ENCODE measurements at regions not wholly inside any gene's neighbourhood (a gene's known extent, or its start where the extent isn't known, plus 50 kb on each side); places are given as distances from the start of the nearest gene placed in this dataset.

DNA sequence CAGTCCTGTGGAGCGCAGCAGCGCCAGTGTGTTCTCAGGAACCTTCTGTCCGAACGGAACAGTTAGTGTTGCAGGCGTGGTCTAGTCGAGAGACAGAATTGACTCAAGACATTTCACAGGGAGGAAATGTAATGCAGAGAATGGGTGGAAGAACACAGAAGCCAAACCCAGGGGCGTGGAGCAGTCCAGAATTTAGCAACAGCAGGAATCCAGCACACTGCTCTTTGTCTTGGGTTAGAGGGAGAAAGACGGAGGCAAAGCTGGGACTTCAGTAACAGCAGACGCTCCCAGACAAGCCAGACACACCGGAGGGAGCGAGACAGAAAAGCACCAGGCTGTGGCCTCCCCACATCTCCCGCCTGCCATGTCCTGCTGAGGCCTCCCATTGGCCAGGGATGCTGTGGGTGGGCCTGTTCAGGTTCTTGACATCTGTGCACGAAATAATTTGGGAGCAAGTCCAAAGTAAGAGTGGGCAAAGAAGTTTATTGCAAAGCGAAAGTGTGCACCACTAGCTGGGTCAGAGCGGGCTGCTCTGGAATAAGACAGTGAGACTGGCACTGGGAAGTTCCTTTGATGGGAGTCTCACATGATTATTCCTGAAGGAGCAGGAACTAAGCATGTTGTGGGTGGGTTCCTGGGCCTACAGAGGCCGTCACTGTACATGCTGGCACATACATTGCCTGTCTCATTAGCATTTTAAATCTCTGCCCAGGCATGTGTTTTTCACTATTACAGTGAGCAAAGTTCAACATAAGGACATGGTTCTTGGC, 339.3 kb upstream of the SFSWAP start:
- H3K36me3 ChIP-seq (ENCODE audit: control insufficient read depth in 4 of 4, insufficient read depth in 4 of 4, low read length in 4 of 4): no peaks in the 10 kb centered on the region
- ATAC-seq (ENCODE audit: insufficient read depth, low FRiP score) (no peak), DNase-seq (peak in 2 of 3 donors; percentile 6 to 28)
- H3K9ac ChIP-seq (ENCODE audit: insufficient read depth in 1 of 2, low read length in 2 of 2): peak overlapping the region in 1 of 2 donors; percentile 11
- no peak overlapping the region for H3K27ac ChIP-seq (ENCODE audit: low read depth in 1 of 2, low read length in 1 of 2)
- no peaks in the 10 kb centered on the region for H3K9me3 ChIP-seq (ENCODE audit: control insufficient read depth in 4 of 4, insufficient read depth in 3 of 4, low read length in 3 of 4)
- H3K27me3 ChIP-seq (ENCODE audit: control insufficient read depth in 3 of 3, insufficient read depth in 3 of 3, low read length in 2 of 3): no peaks in the 10 kb centered on the region
- no peak overlapping the region for H3K4me3 ChIP-seq
- H3K4me1 ChIP-seq (ENCODE audit: control insufficient read depth in 5 of 5, insufficient read depth in 5 of 5, low read length in 5 of 5): peaks cover 0 to 8% (median 0%) of the 10 kb centered on the region in 5 donors
- TF ChIP-seq, protein P1, sequence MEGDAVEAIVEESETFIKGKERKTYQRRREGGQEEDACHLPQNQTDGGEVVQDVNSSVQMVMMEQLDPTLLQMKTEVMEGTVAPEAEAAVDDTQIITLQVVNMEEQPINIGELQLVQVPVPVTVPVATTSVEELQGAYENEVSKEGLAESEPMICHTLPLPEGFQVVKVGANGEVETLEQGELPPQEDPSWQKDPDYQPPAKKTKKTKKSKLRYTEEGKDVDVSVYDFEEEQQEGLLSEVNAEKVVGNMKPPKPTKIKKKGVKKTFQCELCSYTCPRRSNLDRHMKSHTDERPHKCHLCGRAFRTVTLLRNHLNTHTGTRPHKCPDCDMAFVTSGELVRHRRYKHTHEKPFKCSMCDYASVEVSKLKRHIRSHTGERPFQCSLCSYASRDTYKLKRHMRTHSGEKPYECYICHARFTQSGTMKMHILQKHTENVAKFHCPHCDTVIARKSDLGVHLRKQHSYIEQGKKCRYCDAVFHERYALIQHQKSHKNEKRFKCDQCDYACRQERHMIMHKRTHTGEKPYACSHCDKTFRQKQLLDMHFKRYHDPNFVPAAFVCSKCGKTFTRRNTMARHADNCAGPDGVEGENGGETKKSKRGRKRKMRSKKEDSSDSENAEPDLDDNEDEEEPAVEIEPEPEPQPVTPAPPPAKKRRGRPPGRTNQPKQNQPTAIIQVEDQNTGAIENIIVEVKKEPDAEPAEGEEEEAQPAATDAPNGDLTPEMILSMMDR (IDR thresholded peaks at IDR 0.05; ENCODE audit: control extremely low read depth, extremely low read depth): no peak
- 78 to 89% methylated on average over 16 of the region's 16 CpGs for WGBS, 2 donors

DNA sequence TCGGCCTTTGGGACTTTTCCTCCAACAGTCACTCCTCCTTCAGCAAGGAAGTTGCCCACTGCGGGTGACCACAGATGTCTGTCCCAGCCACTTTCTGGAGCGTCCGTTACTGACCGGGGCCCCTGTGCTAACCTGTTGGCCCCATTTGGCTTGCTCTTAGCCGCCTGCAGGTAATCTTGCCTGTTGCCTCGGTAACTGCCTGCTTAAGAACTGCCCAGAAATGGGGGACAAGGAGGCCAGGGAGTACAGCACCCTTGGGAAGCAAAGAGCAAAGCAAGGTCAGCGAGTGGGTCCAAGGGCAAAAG, 338.8 kb upstream of the SFSWAP start:
- Histone ChIP-seq H3K9ac (ENCODE audit: insufficient read depth in 1 of 2, low read length in 2 of 2) (no peak overlapping the region), H3K4me1 (ENCODE audit: control insufficient read depth in 5 of 5, insufficient read depth in 5 of 5, low read length in 5 of 5) (peaks cover 0 to 8% (median 0%) of the 10 kb centered on the region in 5 donors), H3K4me3 (no peak overlapping the region), H3K9me3 (ENCODE audit: control insufficient read depth in 4 of 4, insufficient read depth in 3 of 4, low read length in 3 of 4) (no peaks in the 10 kb centered on the region), H3K36me3 (ENCODE audit: control insufficient read depth in 4 of 4, insufficient read depth in 4 of 4, low read length in 4 of 4) (no peaks in the 10 kb centered on the region), H3K27ac (ENCODE audit: low read depth in 1 of 2, low read length in 1 of 2) (no peak overlapping the region), H3K27me3 (ENCODE audit: control insufficient read depth in 3 of 3, insufficient read depth in 3 of 3, low read length in 2 of 3) (no peaks in the 10 kb centered on the region)
- 80 to 85% methylated on average over 8 of the region's 8 CpGs for WGBS, 2 donors
- TF ChIP-seq, protein P1 (IDR thresholded peaks at IDR 0.05; ENCODE audit: control extremely low read depth, extremely low read depth): no peak
- DNase-seq (no peak), ATAC-seq (ENCODE audit: insufficient read depth, low FRiP score) (no peak)

DNA sequence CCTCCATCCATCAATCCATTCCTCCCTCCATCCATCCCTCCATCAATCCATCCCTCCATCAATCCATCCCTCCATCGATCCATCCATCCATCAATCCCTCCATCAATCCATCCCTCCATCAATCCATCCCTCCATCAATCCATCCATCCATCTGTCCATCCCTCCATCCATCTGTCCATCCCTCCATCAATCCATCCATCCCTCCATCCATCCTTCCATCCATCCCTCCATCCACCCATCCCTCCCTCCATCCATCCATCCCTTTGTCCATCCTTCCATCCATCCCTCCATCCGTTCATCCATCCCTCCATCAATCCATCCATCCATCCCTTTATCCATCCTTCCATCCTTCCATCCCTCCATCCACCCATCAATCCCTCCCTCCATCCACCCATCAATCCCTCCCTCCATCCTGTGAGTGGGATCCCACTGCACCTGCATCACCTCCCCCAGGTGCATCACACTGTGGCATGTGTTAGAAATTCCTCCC, 338.1 kb upstream of the SFSWAP start:
- H3K4me1 ChIP-seq (ENCODE audit: control insufficient read depth in 5 of 5, insufficient read depth in 5 of 5, low read length in 5 of 5): peaks cover 0 to 8% (median 0%) of the 10 kb centered on the region in 5 donors
- H3K27me3 ChIP-seq (ENCODE audit: control insufficient read depth in 3 of 3, insufficient read depth in 3 of 3, low read length in 2 of 3): peaks cover 0 to 2% (median 0%) of the 10 kb centered on the region in 3 donors
- no peaks in the 10 kb centered on the region for H3K9me3 ChIP-seq (ENCODE audit: control insufficient read depth in 4 of 4, insufficient read depth in 3 of 4, low read length in 3 of 4)
- no peak overlapping the region for H3K9ac ChIP-seq (ENCODE audit: insufficient read depth in 1 of 2, low read length in 2 of 2)
- TF ChIP-seq, protein P1 (IDR thresholded peaks at IDR 0.05; ENCODE audit: control extremely low read depth, extremely low read depth): no peak
- WGBS, 2 donors: 86 to 88% methylated on average over 2 of the region's 2 CpGs
- H3K4me3 ChIP-seq: no peak overlapping the region
- H3K36me3 ChIP-seq (ENCODE audit: control insufficient read depth in 4 of 4, insufficient read depth in 4 of 4, low read length in 4 of 4): no peaks in the 10 kb centered on the region
- H3K27ac ChIP-seq (ENCODE audit: low read depth in 1 of 2, low read length in 1 of 2): no peak overlapping the region
- DNase-seq: no peak
- no peak for ATAC-seq (ENCODE audit: insufficient read depth, low FRiP score)
